ENCODE measurements at regions not wholly inside any gene's neighbourhood (a gene's known extent, or its start where the extent isn't known, plus 50 kb on each side); places are given as distances from the start of the nearest gene placed in this dataset.

GRCh38 chr9:31573561-31573960 is 810.9 kb upstream of the ACO1 start:
- TF ChIP-seq CTCF (conservative IDR thresholded peaks at IDR 0.05; ENCODE audit: control insufficient read depth, insufficient read depth, low read depth, low read length): no peak
- DNase-seq (ENCODE audit: low read depth): no peak
- H3K4me3 ChIP-seq (ENCODE audit: control insufficient read depth, low read depth, low read length): no peak overlapping the region

- no peak for DNase-seq (ENCODE audit: low read depth)
- TF ChIP-seq CTCF (conservative IDR thresholded peaks at IDR 0.05; ENCODE audit: control insufficient read depth, insufficient read depth, low read depth, low read length): no peak
- H3K4me3 ChIP-seq (ENCODE audit: control insufficient read depth, low read depth, low read length): no peak overlapping the region
Measured at GRCh38 chr9:31574006-31574765, 810.3 kb upstream of the ACO1 start.

- TF ChIP-seq CTCF (conservative IDR thresholded peaks at IDR 0.05; ENCODE audit: control insufficient read depth, insufficient read depth, low read depth, low read length): no peak
- H3K4me3 ChIP-seq (ENCODE audit: control insufficient read depth, low read depth, low read length): no peak overlapping the region
Measured at GRCh38 chr9:31582071-31582470, 802.4 kb upstream of the ACO1 start.

GRCh38 chr9:31582561-31582960 is 801.9 kb upstream of the ACO1 start:
- no peak for TF ChIP-seq CTCF (conservative IDR thresholded peaks at IDR 0.05; ENCODE audit: control insufficient read depth, insufficient read depth, low read depth, low read length)
- no peak for DNase-seq (ENCODE audit: low read depth)
- H3K4me3 ChIP-seq (ENCODE audit: control insufficient read depth, low read depth, low read length): no peak overlapping the region

More at GRCh38 chr9:31582071-31582470, 802.4 kb upstream of the ACO1 start:
- DNase-seq (ENCODE audit: low read depth): no peak

- DNase-seq (ENCODE audit: low read depth): no peak
- no peak for TF ChIP-seq CTCF (conservative IDR thresholded peaks at IDR 0.05; ENCODE audit: control insufficient read depth, insufficient read depth, low read depth, low read length)
- no peak overlapping the region for H3K4me3 ChIP-seq (ENCODE audit: control insufficient read depth, low read depth, low read length)
Measured at GRCh38 chr9:31585158-31585557, 799.3 kb upstream of the ACO1 start.

GRCh38 chr9:31587146-31587545 is 797.3 kb upstream of the ACO1 start:
- no peak for DNase-seq (ENCODE audit: low read depth)
- no peak for TF ChIP-seq CTCF (conservative IDR thresholded peaks at IDR 0.05; ENCODE audit: control insufficient read depth, insufficient read depth, low read depth, low read length)
- no peak overlapping the region for H3K4me3 ChIP-seq (ENCODE audit: control insufficient read depth, low read depth, low read length)
